Lower lobe of right lung (tissue), 2 donors: ENCODE measurements at regions not wholly inside any gene's neighbourhood (a gene's known extent, or its start where the extent isn't known, plus 50 kb on each side); places are given as distances from the start of the nearest gene placed in this dataset.

ENCODE experiments used
- ATAC-seq, 2 donors: fragments of 200-7000 bp; cut with Tn5 transposase; one replicate each; pipeline ENCODE4 v1.9.1; 2020 to 2022; ENCODE audit warnings: mild to moderate bottlenecking in 2 of 2, moderate library complexity in 2 of 2
- DNase-seq: peaks from one replicate; pipeline ENCODE4 v3.0.0-alpha.2; 2020
- H3K27ac ChIP-seq: fragments of 200-600 bp; one replicate; pipeline ENCODE4 v1.8.0; 2022
- H3K27me3 ChIP-seq: fragments of 200-600 bp; one replicate; pipeline ENCODE4 v1.8.0; 2022; ENCODE audit warnings: low read depth
- H3K36me3 ChIP-seq: fragments of 200-600 bp; one replicate; pipeline ENCODE4 v1.8.0; 2022; ENCODE audit warnings: mild to moderate bottlenecking
- H3K4me1 ChIP-seq: fragments of 200-600 bp; one replicate; pipeline ENCODE4 v1.8.0; 2022
- H3K4me3 ChIP-seq: fragments of 200-600 bp; one replicate; pipeline ENCODE4 v1.8.0; 2022; ENCODE audit warnings: mild to moderate bottlenecking
- H3K9me3 ChIP-seq: fragments of 200-600 bp; one replicate; pipeline ENCODE4 v1.8.0; 2022
- intact Hi-C: fragments of 100-400 bp; cut with DNase I; formaldehyde crosslinking; loops from one replicate; pipeline ENCODE4 v1.11.0; 2022
- TF ChIP-seq, protein P1 (sequence below): fragments of 200-600 bp; IDR thresholded peaks from one replicate; pipeline ENCODE4 v1.8.0; 2022; ENCODE audit warnings: antibody characterized with exemption, mild to moderate bottlenecking
- donor health status: DM: no; HTN: yes; CAD: no; lungs with severe emphysema.

DNA sequence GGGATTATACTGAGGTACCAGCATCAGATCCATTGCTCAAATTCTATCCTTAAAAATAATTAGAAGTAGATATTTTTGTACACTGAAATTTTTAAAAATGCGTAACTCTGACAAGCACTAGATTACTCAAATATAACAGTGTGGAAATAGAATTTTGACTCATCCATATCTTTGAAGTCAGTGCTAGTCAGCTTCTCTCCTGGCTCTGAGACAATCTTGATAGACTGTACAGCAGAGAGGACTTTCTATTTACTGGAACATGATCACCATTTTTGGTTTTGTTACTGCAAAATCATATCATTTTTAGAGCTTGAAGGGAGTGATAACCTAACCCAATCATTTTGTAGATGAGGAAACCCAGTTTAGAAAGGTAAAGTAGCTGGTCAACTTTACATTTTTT, 195.0 kb downstream of the MTERF1 start:
- TF ChIP-seq, protein P1, sequence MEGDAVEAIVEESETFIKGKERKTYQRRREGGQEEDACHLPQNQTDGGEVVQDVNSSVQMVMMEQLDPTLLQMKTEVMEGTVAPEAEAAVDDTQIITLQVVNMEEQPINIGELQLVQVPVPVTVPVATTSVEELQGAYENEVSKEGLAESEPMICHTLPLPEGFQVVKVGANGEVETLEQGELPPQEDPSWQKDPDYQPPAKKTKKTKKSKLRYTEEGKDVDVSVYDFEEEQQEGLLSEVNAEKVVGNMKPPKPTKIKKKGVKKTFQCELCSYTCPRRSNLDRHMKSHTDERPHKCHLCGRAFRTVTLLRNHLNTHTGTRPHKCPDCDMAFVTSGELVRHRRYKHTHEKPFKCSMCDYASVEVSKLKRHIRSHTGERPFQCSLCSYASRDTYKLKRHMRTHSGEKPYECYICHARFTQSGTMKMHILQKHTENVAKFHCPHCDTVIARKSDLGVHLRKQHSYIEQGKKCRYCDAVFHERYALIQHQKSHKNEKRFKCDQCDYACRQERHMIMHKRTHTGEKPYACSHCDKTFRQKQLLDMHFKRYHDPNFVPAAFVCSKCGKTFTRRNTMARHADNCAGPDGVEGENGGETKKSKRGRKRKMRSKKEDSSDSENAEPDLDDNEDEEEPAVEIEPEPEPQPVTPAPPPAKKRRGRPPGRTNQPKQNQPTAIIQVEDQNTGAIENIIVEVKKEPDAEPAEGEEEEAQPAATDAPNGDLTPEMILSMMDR: no peak
- Histone ChIP-seq H3K27me3 (no peaks in the 10 kb centered on the region), H3K27ac (no peak overlapping the region), H3K4me1 (no peaks in the 10 kb centered on the region), H3K9me3 (peaks cover 18% of the 10 kb centered on the region), H3K36me3 (no peaks in the 10 kb centered on the region), H3K4me3 (no peak overlapping the region)
- intact Hi-C loops: no loop called here
- no peak for DNase-seq
- ATAC-seq: no peak

DNA sequence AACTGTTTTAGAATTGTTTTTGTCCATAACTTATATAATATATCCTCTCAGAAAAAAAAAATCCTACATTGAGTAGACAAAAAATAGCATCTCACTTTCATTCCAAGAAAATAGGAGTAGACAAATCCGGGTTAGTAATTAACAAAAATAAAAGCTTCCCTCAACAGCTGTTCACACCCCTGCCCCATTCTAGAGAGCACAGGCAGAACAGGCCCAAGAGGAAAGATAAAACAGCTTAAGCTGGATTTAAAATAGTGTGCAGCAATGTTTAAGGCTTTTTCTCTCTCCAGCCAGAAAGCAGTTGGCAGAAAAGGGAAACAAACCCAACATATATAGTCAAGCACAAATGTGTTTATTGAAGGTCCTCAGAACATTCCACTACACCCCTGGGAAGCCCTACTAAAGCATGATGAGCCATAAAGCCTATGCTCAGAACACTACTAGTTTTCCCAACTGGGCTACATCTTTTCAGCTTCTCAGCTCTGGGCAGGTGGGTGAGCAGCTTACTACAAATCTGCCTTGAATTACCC, 189.9 kb downstream of the MTERF1 start:
- Histone ChIP-seq H3K9me3 (no peaks in the 10 kb centered on the region), H3K27me3 (no peaks in the 10 kb centered on the region), H3K36me3 (no peaks in the 10 kb centered on the region), H3K4me1 (no peaks in the 10 kb centered on the region), H3K27ac (no peak overlapping the region), H3K4me3 (no peak overlapping the region)
- intact Hi-C loops: no loop called here
- DNase-seq (no peak), ATAC-seq (no peak)
- TF ChIP-seq, protein P1: no peak

DNA sequence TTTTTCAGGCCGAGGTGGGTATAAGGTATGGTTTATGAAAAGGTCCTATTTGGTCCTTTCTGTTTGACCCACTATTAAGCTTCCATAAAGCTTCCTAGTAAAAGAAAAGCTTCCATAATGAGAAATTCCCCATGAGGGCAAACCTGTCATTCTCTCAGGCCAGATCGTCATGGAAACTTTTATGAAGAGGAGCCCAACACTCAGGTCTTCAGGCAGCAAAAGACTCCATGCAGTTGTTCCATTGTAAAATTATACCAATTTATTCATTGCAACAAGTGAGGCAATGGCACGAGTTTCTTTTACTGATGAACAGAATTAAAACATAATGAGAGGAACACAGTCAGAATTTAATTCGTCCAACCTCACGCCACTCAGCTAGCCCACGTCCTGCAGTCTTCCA, 188.6 kb downstream of the MTERF1 start:
- no peaks in the 10 kb centered on the region for H3K36me3 ChIP-seq
- no peaks in the 10 kb centered on the region for H3K9me3 ChIP-seq
- H3K27me3 ChIP-seq: no peaks in the 10 kb centered on the region
- intact Hi-C loops: no loop called here
- H3K4me3 ChIP-seq: no peak overlapping the region
- TF ChIP-seq, protein P1: no peak
- no peak for DNase-seq
- no peaks in the 10 kb centered on the region for H3K4me1 ChIP-seq
- H3K27ac ChIP-seq: no peak overlapping the region
- no peak for ATAC-seq

DNA sequence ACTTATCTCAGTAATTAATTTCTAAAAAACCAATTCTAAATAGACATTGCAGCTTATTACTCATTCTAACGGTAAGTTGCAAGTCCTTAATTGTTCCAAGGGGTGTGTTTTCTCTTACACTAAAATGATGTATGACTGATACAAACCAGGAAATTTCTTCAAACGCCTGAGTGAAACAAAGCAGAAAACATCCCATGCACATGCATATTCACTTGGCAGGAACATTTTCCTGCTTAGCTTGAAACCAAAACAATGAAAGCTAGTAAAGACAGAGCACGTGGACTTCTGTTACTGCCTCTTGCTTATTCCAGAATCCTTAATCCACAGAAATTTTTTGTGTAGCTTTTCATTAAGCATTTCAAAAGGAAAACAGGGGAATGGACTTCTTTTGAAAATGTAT, 187.7 kb downstream of the MTERF1 start:
- H3K27me3 ChIP-seq: no peaks in the 10 kb centered on the region
- intact Hi-C loops: no loop called here
- no peak overlapping the region for H3K4me3 ChIP-seq
- no peaks in the 10 kb centered on the region for H3K36me3 ChIP-seq
- TF ChIP-seq, protein P1: no peak
- H3K27ac ChIP-seq: no peak overlapping the region
- no peak for ATAC-seq
- H3K4me1 ChIP-seq: no peaks in the 10 kb centered on the region
- H3K9me3 ChIP-seq: no peaks in the 10 kb centered on the region
- DNase-seq: no peak

DNA sequence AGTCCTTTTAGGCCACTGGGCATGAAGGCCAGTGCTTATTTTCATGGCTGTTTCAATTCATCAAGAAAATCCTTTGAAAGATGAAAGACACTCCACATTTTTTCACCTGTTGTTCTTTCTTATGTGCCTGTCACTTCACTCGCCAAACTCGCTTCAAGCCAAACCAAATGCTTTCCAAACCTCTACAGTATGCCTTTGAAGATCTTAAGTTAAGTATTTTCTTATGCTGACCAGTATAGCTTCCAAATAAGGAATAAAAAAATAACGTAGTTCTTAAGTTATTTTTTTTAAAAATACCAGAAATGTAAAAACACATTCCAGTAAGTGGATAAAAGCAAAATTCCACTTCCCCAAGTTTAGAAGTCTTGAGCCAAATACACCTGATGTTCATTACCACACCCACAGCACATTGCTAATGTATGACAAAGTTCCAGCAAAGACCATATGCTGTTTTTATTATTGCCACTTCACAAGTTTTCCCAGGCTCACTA, 186.1 kb downstream of the MTERF1 start:
- ATAC-seq (no peak), DNase-seq (no peak)
- Histone ChIP-seq H3K27ac (no peak overlapping the region), H3K4me3 (no peak overlapping the region), H3K36me3 (no peaks in the 10 kb centered on the region), H3K9me3 (no peaks in the 10 kb centered on the region), H3K4me1 (no peaks in the 10 kb centered on the region), H3K27me3 (no peaks in the 10 kb centered on the region)
- TF ChIP-seq, protein P1: no peak
- intact Hi-C loops: no loop called here
